GM06990 (cell line): ENCODE measurements at regions not wholly inside any gene's neighbourhood (a gene's known extent, or its start where the extent isn't known, plus 50 kb on each side); places are given as distances from the start of the nearest gene placed in this dataset.
A peak's percentile ranks its signal among the peaks of the same experiment; 100 is the strongest.
"Not testable (repeated sequence)": the region's sequence is repeated elsewhere in the genome, so short reads cannot be mapped to it uniquely, and the experiment has no call there.

ENCODE experiments used
- DNase-seq: peaks from one replicate; pipeline ENCODE4 v3.0.0-alpha.2; 2011; ENCODE audit not compliant: insufficient read length; ENCODE audit errors: extremely low read depth
- H3K27me3 ChIP-seq: replicated peaks from 2 replicates; pipeline ENCODE4 v1.6.0; 2011; ENCODE audit warnings: low read length; ENCODE audit not compliant: control insufficient read depth, insufficient read depth
- H3K36me3 ChIP-seq: 2 replicates; pipeline ENCODE4 v1.5.1; 2011; ENCODE audit warnings: low read length; ENCODE audit not compliant: control insufficient read depth, insufficient read depth
- H3K4me3 ChIP-seq: replicated peaks from 2 replicates; pipeline ENCODE4 v1.5.1; 2011; ENCODE audit warnings: low read depth, mild to moderate bottlenecking, control low read depth, low read length
- TF ChIP-seq, protein P1 (sequence below): IDR thresholded peaks from 2 replicates; pipeline ENCODE4 v1.5.1; 2011; ENCODE audit warnings: low read length, control low read depth, mild to moderate bottlenecking, inconsistent platforms; ENCODE audit not compliant: insufficient read depth, poor library complexity, severe bottlenecking

DNA sequence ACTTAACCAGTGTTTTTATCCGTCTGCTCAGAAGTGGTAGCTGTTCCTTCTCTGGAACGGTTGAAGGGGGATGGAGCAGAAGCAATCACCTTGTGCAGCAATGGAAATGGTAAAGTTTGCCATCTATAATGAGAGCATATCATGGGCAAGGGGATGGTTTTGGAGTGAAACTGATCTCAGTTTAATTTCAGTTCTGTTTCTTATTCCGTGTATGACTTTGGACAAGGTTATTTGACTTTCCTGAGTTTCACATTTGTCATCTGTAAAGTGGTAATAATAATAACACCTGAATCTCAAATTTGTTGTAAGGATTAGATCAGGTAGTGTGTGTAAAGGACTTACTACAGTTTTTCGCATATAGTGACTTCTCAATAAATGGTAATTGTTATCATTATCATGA, 106.1 kb downstream of the PCSK1 start:
- Histone ChIP-seq H3K36me3 (no peaks in the 10 kb centered on the region), H3K4me3 (no peak overlapping the region), H3K27me3 (no peaks in the 10 kb centered on the region)
- TF ChIP-seq, protein P1, sequence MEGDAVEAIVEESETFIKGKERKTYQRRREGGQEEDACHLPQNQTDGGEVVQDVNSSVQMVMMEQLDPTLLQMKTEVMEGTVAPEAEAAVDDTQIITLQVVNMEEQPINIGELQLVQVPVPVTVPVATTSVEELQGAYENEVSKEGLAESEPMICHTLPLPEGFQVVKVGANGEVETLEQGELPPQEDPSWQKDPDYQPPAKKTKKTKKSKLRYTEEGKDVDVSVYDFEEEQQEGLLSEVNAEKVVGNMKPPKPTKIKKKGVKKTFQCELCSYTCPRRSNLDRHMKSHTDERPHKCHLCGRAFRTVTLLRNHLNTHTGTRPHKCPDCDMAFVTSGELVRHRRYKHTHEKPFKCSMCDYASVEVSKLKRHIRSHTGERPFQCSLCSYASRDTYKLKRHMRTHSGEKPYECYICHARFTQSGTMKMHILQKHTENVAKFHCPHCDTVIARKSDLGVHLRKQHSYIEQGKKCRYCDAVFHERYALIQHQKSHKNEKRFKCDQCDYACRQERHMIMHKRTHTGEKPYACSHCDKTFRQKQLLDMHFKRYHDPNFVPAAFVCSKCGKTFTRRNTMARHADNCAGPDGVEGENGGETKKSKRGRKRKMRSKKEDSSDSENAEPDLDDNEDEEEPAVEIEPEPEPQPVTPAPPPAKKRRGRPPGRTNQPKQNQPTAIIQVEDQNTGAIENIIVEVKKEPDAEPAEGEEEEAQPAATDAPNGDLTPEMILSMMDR, result no peak
- DNase-seq, result peak; percentile 56

DNA sequence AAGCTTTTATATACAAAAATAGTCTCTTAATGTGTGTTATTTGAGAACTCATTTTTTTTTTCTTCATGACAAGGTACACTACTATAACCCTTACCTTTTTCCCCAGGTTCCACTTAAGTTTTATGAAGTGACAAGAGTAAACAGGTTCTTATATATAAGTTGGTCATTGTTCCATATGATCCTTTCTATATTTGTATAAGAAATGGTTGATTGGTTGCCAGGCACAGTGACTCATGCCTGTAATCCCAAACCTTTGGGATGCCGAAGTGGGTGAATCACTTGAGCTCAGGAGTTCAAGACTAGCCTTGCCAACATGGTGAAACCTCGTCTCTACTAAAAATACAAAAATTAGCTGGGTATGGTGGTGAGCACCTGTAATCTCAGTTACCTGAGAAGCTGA, 108.3 kb downstream of the PCSK1 start:
- no peak for DNase-seq
- Histone ChIP-seq H3K27me3 (no peaks in the 10 kb centered on the region), H3K4me3 (no peak overlapping the region), H3K36me3 (no peaks in the 10 kb centered on the region)
- TF ChIP-seq, protein P1, result no peak

DNA sequence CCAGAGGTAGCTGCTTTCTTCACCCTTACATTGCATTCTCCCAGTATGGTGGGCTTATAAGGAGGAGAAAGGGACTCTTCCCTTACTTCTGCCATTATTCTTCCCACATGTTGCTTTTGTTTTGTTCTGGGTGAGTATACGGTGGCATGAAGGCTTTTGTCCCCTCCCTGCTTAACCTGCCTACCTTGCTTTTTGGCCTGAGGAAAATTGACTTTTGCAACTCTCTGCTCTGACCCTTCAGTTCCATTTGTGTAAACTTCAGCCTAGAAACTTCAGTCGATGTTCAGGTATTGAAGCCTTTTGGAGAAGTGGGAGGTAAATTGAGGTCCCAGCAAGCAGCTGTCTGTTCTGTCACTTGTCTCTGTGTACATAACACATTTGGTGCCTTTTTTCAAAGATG, 110.2 kb downstream of the PCSK1 start:
- Histone ChIP-seq H3K27me3 (no peaks in the 10 kb centered on the region), H3K4me3 (no peak overlapping the region), H3K36me3 (no peaks in the 10 kb centered on the region)
- no peak for DNase-seq
- TF ChIP-seq, protein P1, result no peak

DNA sequence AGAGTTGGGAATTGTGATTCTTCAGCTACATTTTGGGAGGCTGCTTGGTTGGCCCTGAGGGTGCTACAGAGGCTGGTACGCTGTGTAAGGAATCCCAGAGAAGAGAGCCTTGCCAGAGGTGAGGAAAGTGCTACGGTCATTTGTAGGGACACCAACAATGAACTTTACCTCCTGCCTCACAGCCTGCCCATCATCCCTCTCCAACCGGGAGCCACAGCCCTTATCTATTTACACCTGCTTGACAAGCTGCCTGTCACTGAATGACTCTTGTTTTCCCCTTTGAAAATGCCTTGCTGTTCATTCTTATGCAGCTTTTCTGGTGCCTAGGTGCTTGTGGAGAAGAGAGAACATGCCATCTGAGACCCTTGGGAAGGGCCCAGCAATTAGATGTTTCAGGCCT, 110.8 kb downstream of the PCSK1 start:
- TF ChIP-seq, protein P1, result no peak
- no peaks in the 10 kb centered on the region for H3K36me3 ChIP-seq
- no peak overlapping the region for H3K4me3 ChIP-seq
- DNase-seq, result no peak
- no peaks in the 10 kb centered on the region for H3K27me3 ChIP-seq

DNA sequence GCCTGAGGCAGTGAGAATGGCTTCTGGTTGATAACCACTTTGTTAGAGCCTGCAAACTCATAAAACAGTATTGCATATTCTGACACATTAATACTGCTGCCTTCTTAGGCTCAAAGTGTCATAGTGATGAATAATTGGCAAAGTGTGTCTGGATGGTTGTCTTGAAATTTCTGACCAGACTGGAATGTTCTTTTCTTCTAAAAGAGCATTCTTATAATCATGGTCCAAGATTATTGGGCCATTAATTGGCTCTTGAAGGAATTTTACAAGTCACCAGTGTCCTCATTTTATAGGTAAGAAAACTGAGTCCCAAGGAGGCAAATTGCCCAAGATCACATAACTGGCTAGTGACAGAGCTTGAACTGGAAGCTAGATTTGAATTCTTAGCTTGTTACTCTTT, 111.7 kb downstream of the PCSK1 start:
- Histone ChIP-seq H3K27me3 (no peaks in the 10 kb centered on the region), H3K36me3 (no peaks in the 10 kb centered on the region), H3K4me3 (no peak overlapping the region)
- TF ChIP-seq, protein P1, result no peak
- no peak for DNase-seq

DNA sequence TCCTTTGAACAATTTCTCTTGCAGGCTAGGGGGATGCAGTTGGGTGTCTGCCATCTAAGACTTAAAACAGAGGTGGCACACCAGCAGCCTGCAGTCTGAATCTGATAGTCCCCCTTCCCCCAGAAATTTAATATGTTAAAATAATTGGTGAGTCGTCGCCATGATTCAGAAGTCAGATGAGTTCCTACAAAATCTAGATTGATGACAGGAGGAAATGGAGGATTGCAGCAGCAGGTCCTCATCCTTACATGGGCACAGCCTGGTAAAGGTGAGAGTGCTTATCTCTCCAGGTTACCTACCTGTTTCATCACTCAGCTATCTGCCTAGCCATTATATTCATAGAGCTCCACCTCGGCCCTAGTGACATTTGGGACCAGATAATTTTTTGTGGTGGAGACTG, 112.3 kb downstream of the PCSK1 start:
- TF ChIP-seq, protein P1, result no peak
- no peak for DNase-seq
- no peak overlapping the region for H3K4me3 ChIP-seq
- no peaks in the 10 kb centered on the region for H3K27me3 ChIP-seq
- no peaks in the 10 kb centered on the region for H3K36me3 ChIP-seq

DNA sequence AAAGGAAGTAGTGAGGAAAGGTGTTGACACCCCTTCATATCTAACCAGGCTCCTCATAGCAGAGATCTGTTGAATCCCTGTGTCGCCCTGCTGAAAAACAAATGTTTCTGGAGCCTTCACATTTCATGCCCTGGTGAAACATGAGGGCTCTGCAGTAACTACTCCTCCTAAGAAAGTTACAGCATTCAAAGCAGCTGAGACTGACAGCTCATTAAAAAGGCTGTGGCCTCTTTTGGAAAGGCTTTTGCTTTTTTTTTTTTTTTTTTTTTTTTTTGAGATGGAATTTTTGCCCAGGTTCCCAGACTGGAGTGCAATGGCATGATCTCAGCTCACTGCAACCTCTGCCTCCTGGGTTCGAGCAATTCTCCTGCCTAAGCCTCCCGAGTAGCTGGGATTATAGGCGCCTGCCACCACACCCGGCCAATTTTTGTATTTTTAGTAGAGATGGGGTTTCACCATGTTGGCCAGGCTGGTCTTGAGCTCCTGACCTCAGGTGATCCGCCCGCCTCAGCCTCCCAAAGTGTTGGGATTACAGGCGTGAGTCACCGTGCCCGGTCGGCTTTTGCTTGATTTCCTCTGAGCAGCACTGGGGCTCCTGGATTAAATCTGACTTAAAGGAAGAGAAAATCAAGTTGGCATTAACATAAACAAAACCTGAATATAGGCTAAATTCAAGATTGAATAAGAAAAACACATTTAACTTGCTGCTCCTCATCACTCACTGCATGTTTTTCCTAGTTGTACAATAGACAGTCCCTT, 112.9 kb downstream of the PCSK1 start:
- H3K36me3 ChIP-seq, H3K4me3 ChIP-seq, H3K27me3 ChIP-seq, DNase-seq: not testable (repeated sequence)
